SU-DHL-6 (cell line): ENCODE measurements at regions not wholly inside any gene's neighbourhood (a gene's known extent, or its start where the extent isn't known, plus 50 kb on each side); places are given as distances from the start of the nearest gene placed in this dataset.
A peak's percentile ranks its signal among the peaks of the same experiment; 100 is the strongest.

ENCODE experiments used
- H2AFZ ChIP-seq: fragments of 200-600 bp; sonication (generic); 2 replicates; pipeline ENCODE4 v1.6.1; 2014; ENCODE audit warnings: low read depth, mild to moderate bottlenecking, moderate library complexity, mixed read lengths, antibody characterized with exemption, low read length; ENCODE audit not compliant: severe bottlenecking
- H3F3A ChIP-seq: fragments of 200-600 bp; shearing (Covaris generic); 2 replicates; pipeline ENCODE4 v1.6.0; 2016; ENCODE audit warnings: antibody characterized with exemption, mild to moderate bottlenecking; ENCODE audit not compliant: insufficient read depth
- H3K27ac ChIP-seq: fragments of 200-600 bp; sonication (generic); 2 replicates; pipeline ENCODE4 v1.5.1; 2016; ENCODE audit warnings: low read depth, mild to moderate bottlenecking, low read length, moderate library complexity, mixed read lengths
- H3K27me3 ChIP-seq: fragments of 200-600 bp; sonication (generic), shearing (Covaris generic); 2 replicates; pipeline ENCODE4 v1.6.0; 2014; ENCODE audit warnings: mild to moderate bottlenecking, low read length
- H3K36me3 ChIP-seq: fragments of 200-600 bp; sonication (generic); 2 replicates; pipeline ENCODE4 v1.6.1; 2014; ENCODE audit warnings: mild to moderate bottlenecking, low read length, mixed read lengths
- H3K4me2 ChIP-seq: fragments of 300-600, 200-600 bp; shearing (Covaris generic), sonication (generic); 2 replicates; pipeline ENCODE4 v1.6.0; 2014; ENCODE audit warnings: low read length, low read depth, mild to moderate bottlenecking; ENCODE audit not compliant: poor library complexity, severe bottlenecking
- H3K4me3 ChIP-seq: fragments of 200-600 bp; sonication (generic); 2 replicates; pipeline ENCODE4 v1.5.1; 2014; ENCODE audit warnings: antibody characterized with exemption, low read length, mild to moderate bottlenecking, mixed read lengths; ENCODE audit not compliant: insufficient read depth, poor library complexity, severe bottlenecking
- H3K79me2 ChIP-seq: fragments of 200-600 bp; sonication (generic); 2 replicates; pipeline ENCODE4 v1.6.1; 2014; ENCODE audit warnings: mild to moderate bottlenecking, low read length, moderate library complexity; ENCODE audit not compliant: insufficient read depth
- H3K9ac ChIP-seq: fragments of 200-600 bp; sonication (generic); 2 replicates; pipeline ENCODE4 v1.7.0; 2014; ENCODE audit warnings: mild to moderate bottlenecking, low read length
- H3K9me2 ChIP-seq: fragments of 200-600 bp; sonication (generic); replicated peaks from 2 replicates; pipeline ENCODE4 v1.6.1; 2014; ENCODE audit warnings: low read length; ENCODE audit not compliant: insufficient read depth
- H3K9me3 ChIP-seq: fragments of 200-600 bp; sonication (generic); 2 replicates; pipeline ENCODE4 v1.6.1; 2014; ENCODE audit warnings: low read length, mixed read lengths; ENCODE audit not compliant: insufficient read depth
- H4K20me1 ChIP-seq: fragments of 200-600 bp; sonication (generic); 2 replicates; pipeline ENCODE4 v1.6.1; 2014; ENCODE audit warnings: low read depth, mild to moderate bottlenecking, antibody characterized with exemption, low read length, moderate library complexity, mixed read lengths
- EZH2phosphoT487 ChIP-seq: fragments of 200-600 bp; sonication (generic), shearing (Covaris generic); conservative IDR thresholded peaks from 2 replicates; pipeline ENCODE4 v1.6.1; 2018; ENCODE audit warnings: mild to moderate bottlenecking, antibody characterized with exemption, low read length, moderate library complexity, mixed read lengths
- TF ChIP-seq, protein P1 (sequence below): fragments of 200-600 bp; sonication (generic); IDR thresholded peaks from one replicate; pipeline ENCODE4 v1.5.1; 2017; ENCODE audit warnings: antibody characterized with exemption, mild to moderate bottlenecking, low read length, moderate library complexity; ENCODE audit not compliant: insufficient read depth, poor library complexity, severe bottlenecking

- Histone ChIP-seq H3K79me2 (no peaks in the 10 kb centered on the region), H3K9me2 (no peaks in the 10 kb centered on the region), H3K9me3 (no peaks in the 10 kb centered on the region), H3K4me2 (peak overlapping the region; percentile 66), H3F3A (peaks cover 21% of the 10 kb centered on the region), H3K27me3 (no peaks in the 10 kb centered on the region), H3K27ac (peak overlapping the region; percentile 97), H4K20me1 (no peaks in the 10 kb centered on the region), H3K9ac (peak overlapping the region; percentile 48), H3K4me3 (peak overlapping the region; percentile 20), H2AFZ (peak overlapping the region; percentile 88), H3K36me3 (no peaks in the 10 kb centered on the region)
- TF ChIP-seq, protein P1, sequence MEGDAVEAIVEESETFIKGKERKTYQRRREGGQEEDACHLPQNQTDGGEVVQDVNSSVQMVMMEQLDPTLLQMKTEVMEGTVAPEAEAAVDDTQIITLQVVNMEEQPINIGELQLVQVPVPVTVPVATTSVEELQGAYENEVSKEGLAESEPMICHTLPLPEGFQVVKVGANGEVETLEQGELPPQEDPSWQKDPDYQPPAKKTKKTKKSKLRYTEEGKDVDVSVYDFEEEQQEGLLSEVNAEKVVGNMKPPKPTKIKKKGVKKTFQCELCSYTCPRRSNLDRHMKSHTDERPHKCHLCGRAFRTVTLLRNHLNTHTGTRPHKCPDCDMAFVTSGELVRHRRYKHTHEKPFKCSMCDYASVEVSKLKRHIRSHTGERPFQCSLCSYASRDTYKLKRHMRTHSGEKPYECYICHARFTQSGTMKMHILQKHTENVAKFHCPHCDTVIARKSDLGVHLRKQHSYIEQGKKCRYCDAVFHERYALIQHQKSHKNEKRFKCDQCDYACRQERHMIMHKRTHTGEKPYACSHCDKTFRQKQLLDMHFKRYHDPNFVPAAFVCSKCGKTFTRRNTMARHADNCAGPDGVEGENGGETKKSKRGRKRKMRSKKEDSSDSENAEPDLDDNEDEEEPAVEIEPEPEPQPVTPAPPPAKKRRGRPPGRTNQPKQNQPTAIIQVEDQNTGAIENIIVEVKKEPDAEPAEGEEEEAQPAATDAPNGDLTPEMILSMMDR, result no peak
- no peak for TF ChIP-seq EZH2phosphoT487
Measured at GRCh38 chr1:193448682-193449461, 262.5 kb upstream of the B3GALT2 start.

- no peak overlapping the region for H3K9ac ChIP-seq
- H3K27ac ChIP-seq, result no peak overlapping the region
- peaks cover 5% of the 10 kb centered on the region; the same call in 1 of the 2 replicates for H3K9me3 ChIP-seq
- no peaks in the 10 kb centered on the region for H3K79me2 ChIP-seq
- H4K20me1 ChIP-seq, result no peaks in the 10 kb centered on the region
- no peak overlapping the region for H3K4me2 ChIP-seq
- H3K9me2 ChIP-seq, result no peaks in the 10 kb centered on the region
- TF ChIP-seq, protein P1, result no peak
- no peak for TF ChIP-seq EZH2phosphoT487
- H3K36me3 ChIP-seq, result no peaks in the 10 kb centered on the region
- no peaks in the 10 kb centered on the region for H3K27me3 ChIP-seq
- peaks cover 6% of the 10 kb centered on the region; the same call in 1 of the 2 replicates for H3F3A ChIP-seq
- H2AFZ ChIP-seq, result no peak overlapping the region
- no peak overlapping the region for H3K4me3 ChIP-seq
Measured at GRCh38 chr1:193443886-193444285, 257.5 kb upstream of the B3GALT2 start.

GRCh38 chr1:193438771-193439170, 252.4 kb upstream of the B3GALT2 start:
- peak overlapping the region; percentile 5 for H2AFZ ChIP-seq
- TF ChIP-seq, protein P1, result no peak
- no peak for TF ChIP-seq EZH2phosphoT487
- H3K27ac ChIP-seq, result no peak overlapping the region
- H3K36me3 ChIP-seq, result no peaks in the 10 kb centered on the region; the same call in 1 of the 2 replicates
- no peaks in the 10 kb centered on the region for H3K27me3 ChIP-seq
- H3K79me2 ChIP-seq, result no peaks in the 10 kb centered on the region
- H3K9me2 ChIP-seq, result no peaks in the 10 kb centered on the region
- H3K9ac ChIP-seq, result no peak overlapping the region
- no peaks in the 10 kb centered on the region for H3F3A ChIP-seq
- H4K20me1 ChIP-seq, result no peaks in the 10 kb centered on the region
- H3K4me3 ChIP-seq, result no peak overlapping the region
- H3K9me3 ChIP-seq, result peaks cover 12% of the 10 kb centered on the region; the same call in 1 of the 2 replicates
- H3K4me2 ChIP-seq, result no peak overlapping the region
